H9 (cell line): ENCODE measurements at regions not wholly inside any gene's neighbourhood (a gene's known extent, or its start where the extent isn't known, plus 50 kb on each side); places are given as distances from the start of the nearest gene placed in this dataset.

Experiments
- DNase-seq: peaks from one replicate; pipeline ENCODE4 v3.0.0-alpha.2; 2017
- H2AFZ ChIP-seq: one replicate; pipeline ENCODE4 v1.6.1; 2013; ENCODE audit warnings: mild to moderate bottlenecking, low read length, control low read depth, moderate library complexity
- H2AK5ac ChIP-seq: 2 replicates; pipeline ENCODE4 v1.6.1; 2013; ENCODE audit warnings: low read length, control low read depth, mixed read lengths; ENCODE audit not compliant: insufficient read length
- H2BK120ac ChIP-seq: one replicate; pipeline ENCODE4 v1.6.1; 2013; ENCODE audit warnings: low read depth, mild to moderate bottlenecking, low read length, control low read depth, inconsistent platforms; ENCODE audit not compliant: poor library complexity, severe bottlenecking
- H2BK12ac ChIP-seq: 2 replicates; pipeline ENCODE4 v1.6.1; 2013; ENCODE audit warnings: low read length, control low read depth, mixed read lengths, low read depth; ENCODE audit not compliant: insufficient read length
- H2BK15ac ChIP-seq: 2 replicates; pipeline ENCODE4 v1.6.1; 2013; ENCODE audit warnings: low read depth, low read length, control low read depth
- H2BK20ac ChIP-seq: one replicate; pipeline ENCODE4 v1.6.1; 2013; ENCODE audit warnings: low read depth, mild to moderate bottlenecking, low read length, control low read depth, inconsistent platforms; ENCODE audit not compliant: poor library complexity, severe bottlenecking
- H2BK5ac ChIP-seq: 2 replicates; pipeline ENCODE4 v1.6.1; 2013; ENCODE audit warnings: low read length, control low read depth, mixed read lengths; ENCODE audit not compliant: insufficient read length
- H3K14ac ChIP-seq: 2 replicates; pipeline ENCODE4 v1.6.1; 2013; ENCODE audit warnings: low read length, control low read depth; ENCODE audit not compliant: insufficient read depth
- H3K18ac ChIP-seq: 2 replicates; pipeline ENCODE4 v1.6.1; 2013; ENCODE audit warnings: low read depth, mild to moderate bottlenecking, mixed read lengths, low read length, control low read depth; ENCODE audit not compliant: insufficient read length
- H3K23ac ChIP-seq: 2 replicates; pipeline ENCODE4 v1.6.1; 2013; ENCODE audit warnings: low read length, control low read depth, mixed read lengths, low read depth; ENCODE audit not compliant: insufficient read length
- H3K23me2 ChIP-seq: 2 replicates; pipeline ENCODE4 v1.6.1; 2013; ENCODE audit warnings: low read depth, mild to moderate bottlenecking, mixed read lengths, low read length, control low read depth; ENCODE audit not compliant: insufficient read length, poor library complexity, severe bottlenecking
- H3K27ac ChIP-seq: 2 replicates; pipeline ENCODE4 v1.5.1; 2013; ENCODE audit warnings: low read length, control low read depth, mixed read lengths, low read depth; ENCODE audit not compliant: insufficient read length
- H3K27me3 ChIP-seq: 2 replicates; pipeline ENCODE4 v1.6.1; 2013; ENCODE audit warnings: low read length, control low read depth, inconsistent platforms; ENCODE audit not compliant: insufficient read depth
- H3K4ac ChIP-seq: 2 replicates; pipeline ENCODE4 v1.6.1; 2013; ENCODE audit warnings: low read depth, mild to moderate bottlenecking, control low read depth, inconsistent platforms, low read length, moderate library complexity
- H3K4me1 ChIP-seq: 2 replicates; pipeline ENCODE4 v1.6.1; 2013; ENCODE audit warnings: low read length, control low read depth, inconsistent platforms; ENCODE audit not compliant: insufficient read depth
- H3K4me2 ChIP-seq: 2 replicates; pipeline ENCODE4 v1.6.1; 2013; ENCODE audit warnings: low read length, control low read depth, mixed read lengths; ENCODE audit not compliant: insufficient read length, insufficient read depth
- H3K56ac ChIP-seq: 2 replicates; pipeline ENCODE4 v1.6.1; 2013; ENCODE audit warnings: low read depth, mild to moderate bottlenecking, mixed read lengths, low read length, control low read depth; ENCODE audit not compliant: insufficient read length
- H3K79me1 ChIP-seq: 2 replicates; pipeline ENCODE4 v1.6.1; 2013; ENCODE audit warnings: low read depth, mild to moderate bottlenecking, moderate library complexity, low read length, control low read depth, inconsistent platforms; ENCODE audit not compliant: insufficient read depth, poor library complexity, severe bottlenecking
- H3K79me2 ChIP-seq: 2 replicates; pipeline ENCODE4 v1.6.1; 2013; ENCODE audit warnings: low read length, control low read depth, inconsistent platforms; ENCODE audit not compliant: insufficient read depth
- H3K9ac ChIP-seq: 2 replicates; pipeline ENCODE4 v1.6.1; 2013; ENCODE audit warnings: low read length, control low read depth, mixed read lengths; ENCODE audit not compliant: insufficient read length; ENCODE audit errors: extremely low read depth
- H3K9me3 ChIP-seq: one replicate; pipeline ENCODE4 v1.6.1; 2013; ENCODE audit warnings: low read depth, low read length, inconsistent platforms; ENCODE audit not compliant: control insufficient read depth
- H3T11ph ChIP-seq: one replicate; pipeline ENCODE4 v1.6.1; 2013; ENCODE audit warnings: mild to moderate bottlenecking, low read length, control low read depth, inconsistent platforms
- H4K20me1 ChIP-seq: one replicate; pipeline ENCODE4 v1.6.1; 2013; ENCODE audit not compliant: control insufficient read depth, insufficient read length, insufficient read depth
- H4K5ac ChIP-seq: 2 replicates; pipeline ENCODE4 v1.6.1; 2013; ENCODE audit warnings: low read depth, mild to moderate bottlenecking, mixed read lengths, low read length, control low read depth; ENCODE audit not compliant: insufficient read length
- H4K8ac ChIP-seq: replicated peaks from 2 replicates; pipeline ENCODE4 v1.6.1; 2013; ENCODE audit warnings: low read length, control low read depth, mixed read lengths, low read depth; ENCODE audit not compliant: insufficient read length
- H4K91ac ChIP-seq: 2 replicates; pipeline ENCODE4 v1.6.1; 2013; ENCODE audit warnings: low read depth, mild to moderate bottlenecking, moderate library complexity, mixed read lengths, low read length, control low read depth; ENCODE audit not compliant: insufficient read length
- H3K27ac Mint-ChIP-seq, 3 experiments: 2 replicates in 2 of 3; 3 replicates in 1 of 3; pipeline ENCODE4 v1.8.0; 2020 to 2021; ENCODE audit warnings: mixed read lengths in 3 of 3, mild to moderate bottlenecking in 1 of 3, moderate library complexity in 1 of 3
- H3K27me3 Mint-ChIP-seq: 2 replicates; pipeline ENCODE4 v1.8.0; 2021; ENCODE audit warnings: low read depth, mild to moderate bottlenecking, moderate library complexity, mixed read lengths
- H3K36me3 Mint-ChIP-seq, 3 experiments: 2 replicates in 2 of 3; 3 replicates in 1 of 3; pipeline ENCODE4 v1.8.0; 2020 to 2021; ENCODE audit warnings: low read depth in 3 of 3, mixed read lengths in 3 of 3; ENCODE audit not compliant: insufficient read depth in 1 of 3
- H3K4me1 Mint-ChIP-seq, 2 experiments: 2 replicates each; pipeline ENCODE4 v1.8.0; 2020; ENCODE audit warnings: mixed read lengths in 2 of 2
- H3K4me3 Mint-ChIP-seq, 2 experiments: 2 replicates in 1 of 2; 3 replicates in 1 of 2; pipeline ENCODE4 v1.8.0; 2020 to 2021; ENCODE audit warnings: mild to moderate bottlenecking in 2 of 2, mixed read lengths in 2 of 2, moderate library complexity in 1 of 2
- H3K9me3 Mint-ChIP-seq, 2 experiments: 2 replicates in 1 of 2; 3 replicates in 1 of 2; pipeline ENCODE4 v1.8.0; 2020; ENCODE audit warnings: mild to moderate bottlenecking in 2 of 2, mixed read lengths in 2 of 2, moderate library complexity in 1 of 2
- WGBS: extraction: QIAGEN DNeasy Blood & Tissue Kit; methylation state at CpG from one replicate; pipeline ENCODE4 v1.1.7; 2013; ENCODE audit warnings: missing lambda C conversion rate, low lambda C conversion rate, mixed read lengths; ENCODE audit not compliant: insufficient read length; ENCODE audit errors: extremely low coverage; 5-methylcytosine and 5-hydroxymethylcytosine counted together
- TF ChIP-seq, protein P1 (sequence below): fragments of 200-600 bp; sonication (generic); conservative IDR thresholded peaks from 3 replicates; pipeline ENCODE4 v1.8.0; 2021; ENCODE audit warnings: antibody characterized with exemption, mild to moderate bottlenecking

DNA sequence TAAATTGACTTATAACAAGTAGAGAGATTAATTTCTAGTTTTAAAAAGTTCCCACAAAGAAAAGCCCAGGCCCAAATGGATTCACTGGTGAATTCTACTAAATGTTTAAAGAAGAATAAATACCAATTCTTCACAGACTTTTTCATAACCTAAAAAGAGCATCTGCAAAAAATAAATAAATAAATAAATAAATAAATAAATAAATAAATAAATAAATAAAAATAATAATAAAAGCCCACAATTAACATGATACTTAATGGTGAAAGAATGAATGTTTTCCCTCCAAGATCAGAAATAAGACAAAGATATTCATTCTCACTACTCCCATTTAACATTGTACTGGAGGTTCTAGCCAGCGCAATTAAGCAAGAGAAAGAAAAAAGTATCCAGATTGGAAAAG, 97.6 kb upstream of the KAZN start:
- no peak overlapping the region for H3K4me3 Mint-ChIP-seq
- H2BK12ac ChIP-seq: no peak overlapping the region

More for the DNA sequence above, 97.6 kb upstream of the KAZN start:
- peaks cover 4% of the 10 kb centered on the region; the same call in 1 of the 2 replicates for H3K27me3 Mint-ChIP-seq
- Histone ChIP-seq H3K23ac (no peak overlapping the region), H3K14ac (no peak overlapping the region), H3K27ac (no peak overlapping the region), H3K4ac (no peak overlapping the region), H4K20me1 (no peaks in the 10 kb centered on the region), H3K27me3 (no peaks in the 10 kb centered on the region), H3K4me1 (no peaks in the 10 kb centered on the region), H3K79me1 (no peaks in the 10 kb centered on the region), H3T11ph (no peak overlapping the region), H3K79me2 (no peaks in the 10 kb centered on the region), H3K23me2 (no peaks in the 10 kb centered on the region), H2BK15ac (no peak overlapping the region), H2BK120ac (no peak overlapping the region), H3K9me3 (no peaks in the 10 kb centered on the region), H2AK5ac (no peak overlapping the region), H2AFZ (no peak overlapping the region), H4K5ac (no peak overlapping the region), H4K91ac (no peak overlapping the region), H3K18ac (no peak overlapping the region), H4K8ac (no peak overlapping the region), H3K9ac (no peak overlapping the region), H3K56ac (no peak overlapping the region), H2BK5ac (no peak overlapping the region), H3K4me2 (no peak overlapping the region), H2BK20ac (no peak overlapping the region)
- peaks cover 19 to 20% of the 10 kb centered on the region in 2 experiments for H3K4me1 Mint-ChIP-seq
- no peaks in the 10 kb centered on the region for H3K36me3 Mint-ChIP-seq
- H3K27ac Mint-ChIP-seq: no peak overlapping the region
- H3K9me3 Mint-ChIP-seq: no peaks in the 10 kb centered on the region
- TF ChIP-seq, protein P1, sequence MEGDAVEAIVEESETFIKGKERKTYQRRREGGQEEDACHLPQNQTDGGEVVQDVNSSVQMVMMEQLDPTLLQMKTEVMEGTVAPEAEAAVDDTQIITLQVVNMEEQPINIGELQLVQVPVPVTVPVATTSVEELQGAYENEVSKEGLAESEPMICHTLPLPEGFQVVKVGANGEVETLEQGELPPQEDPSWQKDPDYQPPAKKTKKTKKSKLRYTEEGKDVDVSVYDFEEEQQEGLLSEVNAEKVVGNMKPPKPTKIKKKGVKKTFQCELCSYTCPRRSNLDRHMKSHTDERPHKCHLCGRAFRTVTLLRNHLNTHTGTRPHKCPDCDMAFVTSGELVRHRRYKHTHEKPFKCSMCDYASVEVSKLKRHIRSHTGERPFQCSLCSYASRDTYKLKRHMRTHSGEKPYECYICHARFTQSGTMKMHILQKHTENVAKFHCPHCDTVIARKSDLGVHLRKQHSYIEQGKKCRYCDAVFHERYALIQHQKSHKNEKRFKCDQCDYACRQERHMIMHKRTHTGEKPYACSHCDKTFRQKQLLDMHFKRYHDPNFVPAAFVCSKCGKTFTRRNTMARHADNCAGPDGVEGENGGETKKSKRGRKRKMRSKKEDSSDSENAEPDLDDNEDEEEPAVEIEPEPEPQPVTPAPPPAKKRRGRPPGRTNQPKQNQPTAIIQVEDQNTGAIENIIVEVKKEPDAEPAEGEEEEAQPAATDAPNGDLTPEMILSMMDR: no peak
- DNase-seq: no peak
- WGBS: no CpG with 5 or more reads among the region's 1 CpG
